AG09309 (cell line): ENCODE measurements at regions not wholly inside any gene's neighbourhood (a gene's known extent, or its start where the extent isn't known, plus 50 kb on each side); places are given as distances from the start of the nearest gene placed in this dataset.

Experiments used
- DNase-seq: peaks from one replicate; pipeline ENCODE4 v3.0.0-alpha.2; 2010; ENCODE audit warnings: low read depth
- H3K4me3 ChIP-seq: 2 replicates; pipeline ENCODE4 v1.5.1; 2011; ENCODE audit warnings: mild to moderate bottlenecking, low read depth, low read length, moderate library complexity; ENCODE audit not compliant: control insufficient read depth
- TF ChIP-seq, protein P1 (sequence below): IDR thresholded peaks from 2 replicates; pipeline ENCODE4 v1.5.1; 2011; ENCODE audit warnings: mild to moderate bottlenecking, low read depth, low read length, inconsistent platforms; ENCODE audit not compliant: insufficient read depth, control insufficient read depth; ENCODE audit errors: missing control alignments

- TF ChIP-seq, protein P1, sequence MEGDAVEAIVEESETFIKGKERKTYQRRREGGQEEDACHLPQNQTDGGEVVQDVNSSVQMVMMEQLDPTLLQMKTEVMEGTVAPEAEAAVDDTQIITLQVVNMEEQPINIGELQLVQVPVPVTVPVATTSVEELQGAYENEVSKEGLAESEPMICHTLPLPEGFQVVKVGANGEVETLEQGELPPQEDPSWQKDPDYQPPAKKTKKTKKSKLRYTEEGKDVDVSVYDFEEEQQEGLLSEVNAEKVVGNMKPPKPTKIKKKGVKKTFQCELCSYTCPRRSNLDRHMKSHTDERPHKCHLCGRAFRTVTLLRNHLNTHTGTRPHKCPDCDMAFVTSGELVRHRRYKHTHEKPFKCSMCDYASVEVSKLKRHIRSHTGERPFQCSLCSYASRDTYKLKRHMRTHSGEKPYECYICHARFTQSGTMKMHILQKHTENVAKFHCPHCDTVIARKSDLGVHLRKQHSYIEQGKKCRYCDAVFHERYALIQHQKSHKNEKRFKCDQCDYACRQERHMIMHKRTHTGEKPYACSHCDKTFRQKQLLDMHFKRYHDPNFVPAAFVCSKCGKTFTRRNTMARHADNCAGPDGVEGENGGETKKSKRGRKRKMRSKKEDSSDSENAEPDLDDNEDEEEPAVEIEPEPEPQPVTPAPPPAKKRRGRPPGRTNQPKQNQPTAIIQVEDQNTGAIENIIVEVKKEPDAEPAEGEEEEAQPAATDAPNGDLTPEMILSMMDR = no peak
Measured at GRCh38 chr2:479490-480176, 191.7 kb upstream of the ALKAL2 start.

GRCh38 chr2:479031-479430, 191.1 kb upstream of the ALKAL2 start:
- H3K4me3 ChIP-seq = no peak overlapping the region
- TF ChIP-seq, protein P1 = no peak
- no peak for DNase-seq

More at GRCh38 chr2:479490-480176, 191.7 kb upstream of the ALKAL2 start:
- no peak overlapping the region for H3K4me3 ChIP-seq
- no peak for DNase-seq

- TF ChIP-seq, protein P1 = no peak
- DNase-seq = no peak
- no peak overlapping the region for H3K4me3 ChIP-seq
Measured at GRCh38 chr2:471560-471959, 183.7 kb upstream of the ALKAL2 start.

GRCh38 chr2:469514-469913, 181.6 kb upstream of the ALKAL2 start:
- DNase-seq = no peak
- TF ChIP-seq, protein P1 = no peak
- no peak overlapping the region for H3K4me3 ChIP-seq

DNA sequence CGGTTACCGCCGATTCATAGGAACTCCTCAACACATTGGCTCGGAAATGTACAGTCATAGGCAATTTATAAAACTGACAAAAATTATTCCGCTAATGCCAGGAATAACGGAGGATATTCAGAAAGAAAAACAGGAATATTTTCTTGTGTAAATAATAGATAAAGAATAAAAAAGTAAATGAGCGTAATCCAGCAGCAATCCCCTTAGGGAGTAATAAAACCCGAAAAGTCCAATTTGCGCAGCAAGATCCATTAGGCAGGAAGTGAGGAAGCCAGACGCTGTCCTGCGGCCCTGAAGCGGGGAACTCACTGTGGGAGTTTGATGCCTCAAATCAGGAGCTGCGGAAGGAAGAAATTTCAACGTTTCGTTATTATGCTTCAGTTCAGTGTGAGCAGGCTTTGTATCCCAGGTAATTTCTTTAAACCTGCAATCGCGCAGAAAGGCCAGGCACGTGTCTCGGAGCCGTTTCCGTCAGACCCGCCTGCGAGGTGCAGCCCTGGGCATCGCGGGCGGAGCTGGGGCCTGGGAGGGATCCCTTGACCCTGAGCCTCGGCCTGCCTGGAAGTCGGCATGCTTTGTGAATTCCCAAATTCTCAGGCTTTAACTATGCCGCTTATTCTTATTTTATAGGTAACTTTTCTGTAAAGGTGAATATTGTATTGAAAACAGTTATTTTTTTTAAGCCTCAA, 180.9 kb upstream of the ALKAL2 start:
- TF ChIP-seq, protein P1 = no peak
- no peak for DNase-seq
- no peak overlapping the region for H3K4me3 ChIP-seq

DNA sequence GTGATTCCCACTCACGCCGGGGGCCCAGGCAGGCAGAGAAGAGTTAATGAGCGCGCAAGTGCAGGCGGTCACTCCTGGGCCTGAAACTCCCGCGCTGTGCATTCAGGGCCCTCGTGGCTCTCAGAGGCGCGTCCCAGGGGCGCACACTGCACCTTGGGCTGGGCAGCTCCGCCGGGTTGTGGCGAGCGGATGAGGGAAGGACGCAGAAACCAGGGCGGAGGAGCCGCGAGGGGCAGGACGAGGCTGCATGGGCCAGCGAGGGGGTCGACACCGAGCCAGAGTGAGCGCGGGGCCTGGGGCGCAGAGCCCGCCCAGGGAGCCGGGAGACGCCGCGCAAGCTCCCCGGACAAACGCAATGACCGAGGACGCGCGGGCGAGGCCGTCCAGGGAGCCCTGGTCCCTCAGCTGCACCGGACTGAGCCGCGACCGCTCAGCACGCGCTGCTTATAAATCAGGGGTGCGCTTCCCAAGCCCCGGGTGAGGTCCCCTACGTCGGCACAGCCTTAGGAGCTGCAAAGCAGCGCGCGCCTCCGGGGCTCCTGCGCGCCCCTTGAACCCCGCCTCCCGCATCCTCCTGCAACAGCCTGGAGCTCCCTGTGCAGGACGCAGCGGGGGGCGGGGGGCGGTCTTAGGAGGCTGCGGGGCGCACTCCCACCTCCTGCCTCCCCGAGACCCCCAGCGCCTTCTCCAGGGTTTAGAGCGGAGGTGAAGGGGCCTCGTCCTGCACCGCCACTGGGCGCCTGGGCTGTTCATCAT, 180.2 kb upstream of the ALKAL2 start:
- no peak overlapping the region for H3K4me3 ChIP-seq
- TF ChIP-seq, protein P1 = no peak
- DNase-seq = no peak
